Islet of Langerhans (tissue), 1 donor: ENCODE measurements at regions not wholly inside any gene's neighbourhood (a gene's known extent, or its start where the extent isn't known, plus 50 kb on each side); places are given as distances from the start of the nearest gene placed in this dataset.

Experiments used
- FAIRE-seq: peaks from one replicate; lab custom pipeline; 2011; peaks lifted over from hg19 to GRCh38; lab: Jason Lieb, UNC

DNA sequence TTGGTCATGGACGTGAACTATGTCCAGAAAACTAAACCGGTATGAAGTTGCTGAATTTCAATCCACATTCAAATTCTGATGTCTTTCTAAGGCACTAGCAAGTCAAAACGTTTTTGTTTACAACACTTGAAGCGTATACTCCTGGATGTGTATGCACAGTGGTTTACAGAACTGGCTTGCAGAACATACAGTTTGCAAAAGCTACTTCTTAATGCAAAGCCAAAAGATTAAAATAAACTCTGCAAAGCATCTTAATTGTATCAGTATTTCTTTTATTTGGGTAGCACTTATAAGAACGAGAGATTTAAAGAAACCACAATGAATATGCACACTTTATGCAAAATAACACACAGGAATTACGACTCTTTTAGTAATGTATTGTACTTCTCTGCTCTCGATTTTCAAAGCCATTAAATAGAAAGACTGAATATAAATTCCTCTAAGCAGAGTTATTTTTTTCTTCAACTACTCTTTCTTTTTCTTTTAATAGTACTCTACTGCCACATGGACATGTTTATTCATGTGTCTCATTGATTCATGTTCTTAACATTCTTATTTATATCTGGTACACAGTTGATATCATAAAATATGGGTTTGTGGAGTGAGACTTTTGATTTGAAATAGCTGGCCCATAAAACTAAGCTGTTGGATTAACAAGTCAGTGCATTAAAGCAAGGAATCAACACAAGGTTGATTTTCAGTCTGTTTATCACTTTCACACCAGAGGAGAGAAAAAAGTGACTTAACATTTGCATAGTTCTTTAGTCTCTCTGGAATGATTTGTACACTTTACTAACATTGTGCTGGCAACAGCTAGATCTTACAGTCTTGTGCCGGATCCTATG, 189.4 kb upstream of the STEAP4 start:
- FAIRE-seq, result no peak

DNA sequence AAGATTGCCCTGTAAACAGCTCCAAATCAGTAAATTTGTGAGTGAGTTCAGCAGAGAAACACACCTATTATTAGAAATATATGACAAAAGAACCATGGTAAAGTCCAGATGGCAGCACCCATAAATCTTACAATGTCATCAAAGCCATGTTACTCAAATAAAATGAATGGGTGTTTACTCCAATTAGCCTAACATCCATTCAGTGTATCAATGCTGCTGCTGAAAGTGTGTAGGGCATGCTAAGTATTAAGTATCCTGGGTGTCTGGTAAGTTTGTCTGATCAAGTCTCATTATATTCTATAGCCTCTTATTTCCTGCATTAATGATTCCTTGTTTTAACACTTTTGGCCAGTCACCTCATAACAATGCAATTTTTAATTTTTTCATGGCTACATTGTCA, 185.5 kb upstream of the STEAP4 start:
- FAIRE-seq, result no peak

DNA sequence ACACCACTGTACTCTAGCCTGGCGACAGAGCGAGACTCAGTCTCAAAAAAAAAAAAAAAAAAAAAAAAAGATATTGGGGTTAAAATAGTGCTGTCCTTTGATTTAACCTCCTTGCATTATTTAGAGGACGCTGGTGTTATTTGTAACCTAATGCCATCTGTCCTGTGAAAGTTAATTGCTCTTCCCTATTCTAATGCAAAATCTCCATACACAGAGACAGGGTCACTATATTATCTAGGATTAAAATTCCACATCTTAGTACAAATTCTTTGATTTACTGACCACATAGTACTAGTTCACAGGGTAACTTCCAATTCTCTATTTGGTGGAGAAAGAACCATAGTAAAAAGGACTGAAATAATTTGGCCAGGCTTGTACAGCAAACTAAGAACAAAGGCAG, 184.2 kb upstream of the STEAP4 start:
- FAIRE-seq, result no peak

DNA sequence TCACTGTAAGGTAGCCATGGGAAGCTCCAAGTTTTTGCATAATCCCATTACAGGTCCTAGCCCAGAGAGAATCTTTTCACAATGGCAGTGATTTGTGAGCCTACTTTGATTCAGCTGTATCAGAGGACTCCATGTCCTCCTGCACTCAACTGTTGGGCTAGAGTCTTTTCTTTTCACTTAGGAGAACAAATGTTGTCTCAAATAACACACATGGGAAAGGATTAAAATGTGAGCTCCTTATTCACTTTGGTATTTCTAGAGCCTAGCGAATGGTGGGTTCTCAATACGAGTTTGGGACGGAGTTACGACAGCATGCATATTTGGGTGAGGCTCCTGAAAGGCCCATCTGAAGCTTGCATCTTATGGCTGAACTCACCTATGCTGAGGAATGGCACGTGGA, 183.5 kb upstream of the STEAP4 start:
- FAIRE-seq, result no peak

DNA sequence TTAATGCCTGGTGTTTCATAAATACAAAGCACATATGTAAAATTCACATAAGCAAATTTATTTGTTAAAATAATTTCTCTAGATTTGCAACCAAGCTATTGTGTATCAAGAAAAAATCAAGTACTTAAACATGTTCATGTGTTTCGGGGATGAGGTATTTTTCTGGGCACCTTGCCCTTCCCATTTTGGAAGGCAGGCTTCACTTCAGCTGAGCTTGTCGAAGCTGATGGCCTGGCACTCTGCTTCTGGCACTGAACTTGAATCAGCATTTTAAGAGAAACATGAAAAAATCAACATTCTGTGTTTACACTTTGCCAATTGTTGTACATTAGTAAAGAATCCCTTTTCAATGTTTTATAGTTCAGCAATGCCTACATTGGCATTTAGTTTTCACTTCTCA, 179.1 kb upstream of the STEAP4 start:
- FAIRE-seq, result no peak

DNA sequence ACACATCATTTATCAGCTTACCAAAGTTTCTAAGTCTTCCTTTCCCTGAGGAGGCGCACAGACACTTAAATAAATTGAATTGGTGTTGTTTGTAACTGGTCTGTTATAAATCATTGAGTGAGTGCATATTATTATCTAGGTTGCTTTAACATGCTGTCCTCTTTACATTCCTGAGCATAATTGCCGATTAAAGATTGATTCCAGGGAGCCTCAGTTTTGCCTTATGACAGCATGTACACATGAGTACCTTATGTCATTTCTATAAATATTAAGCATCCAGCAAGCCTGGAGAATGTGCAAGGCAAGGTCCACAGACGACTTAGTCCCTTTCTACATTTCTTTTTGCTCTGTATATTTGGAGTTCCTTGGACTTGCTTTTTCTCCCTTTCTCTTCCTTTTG, 177.9 kb upstream of the STEAP4 start:
- FAIRE-seq, result no peak

DNA sequence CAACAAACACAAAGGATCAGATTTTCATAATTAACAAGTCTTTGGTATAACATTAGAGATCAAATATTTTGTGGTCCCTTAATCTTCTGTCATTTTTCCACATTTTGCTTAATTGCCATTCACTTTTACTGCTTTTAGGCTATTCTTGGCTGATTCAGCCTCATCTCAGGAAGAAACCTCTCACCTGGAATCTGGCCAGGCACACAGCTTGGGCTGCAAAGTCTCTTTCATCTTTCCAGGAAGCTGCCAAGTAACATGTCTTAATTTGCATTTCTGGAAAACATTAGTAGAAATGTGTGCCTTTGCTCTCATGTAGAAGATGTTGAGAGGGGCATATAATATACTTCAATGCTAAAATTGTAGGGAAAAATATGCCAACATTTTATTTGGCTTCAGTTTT, 174.2 kb upstream of the STEAP4 start:
- FAIRE-seq, result no peak

DNA sequence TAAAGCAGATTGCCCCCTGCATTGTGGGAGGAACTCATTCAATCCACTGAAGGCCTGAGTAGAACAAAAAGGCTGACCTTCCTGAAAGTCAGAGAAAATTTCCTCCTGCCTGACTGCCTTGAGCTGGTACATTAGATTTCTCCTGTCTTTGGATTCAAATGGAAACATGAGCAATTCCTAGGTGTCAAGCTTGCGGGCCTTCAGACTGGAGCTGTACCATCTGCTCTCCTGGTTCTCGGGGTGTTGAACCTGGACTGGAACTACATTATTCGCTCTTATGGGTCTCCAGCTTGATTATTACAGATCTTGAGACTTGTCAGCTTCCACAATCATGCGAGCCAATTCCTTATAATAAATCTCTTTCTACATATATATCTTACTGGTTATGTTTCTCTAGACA, 173.6 kb upstream of the STEAP4 start:
- no peak for FAIRE-seq

DNA sequence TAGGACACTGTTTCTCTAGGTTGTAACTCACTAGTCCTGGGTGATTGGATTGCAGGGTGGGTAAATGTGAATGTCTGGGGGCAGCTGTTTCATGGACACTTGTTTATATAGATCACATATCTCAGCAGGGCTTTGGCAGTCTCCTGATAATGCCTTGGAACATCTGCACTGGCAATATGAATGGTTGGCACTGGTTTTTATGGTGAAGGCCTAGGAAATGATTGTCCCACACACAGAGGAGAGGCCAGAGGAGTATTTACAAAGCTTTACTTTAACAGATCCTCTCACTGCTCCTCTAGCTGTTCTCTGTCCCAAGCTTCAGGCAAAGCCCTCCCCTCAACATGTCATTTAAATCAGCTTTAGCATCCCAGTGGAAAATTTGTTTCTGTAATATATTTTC, 171.3 kb upstream of the STEAP4 start:
- FAIRE-seq, result no peak

DNA sequence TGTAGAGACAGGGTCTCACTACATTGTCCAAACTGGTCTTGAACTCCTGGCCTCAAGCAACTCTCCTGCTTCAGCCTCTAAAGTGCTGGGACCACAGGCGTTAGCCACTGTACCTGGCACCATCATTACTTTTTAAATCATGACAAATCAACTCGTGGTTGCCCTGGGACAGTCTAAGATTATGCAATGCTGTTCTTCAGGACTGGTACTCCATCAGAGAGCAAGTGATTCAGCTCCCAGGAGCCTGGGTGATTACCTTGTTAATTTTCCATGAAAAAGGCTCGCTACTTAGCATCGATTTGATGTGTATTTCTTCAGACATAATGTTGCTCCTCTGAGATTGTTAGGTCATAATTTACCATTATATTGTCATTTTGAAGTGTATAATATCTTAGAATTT, 158.9 kb upstream of the STEAP4 start:
- FAIRE-seq, result no peak

DNA sequence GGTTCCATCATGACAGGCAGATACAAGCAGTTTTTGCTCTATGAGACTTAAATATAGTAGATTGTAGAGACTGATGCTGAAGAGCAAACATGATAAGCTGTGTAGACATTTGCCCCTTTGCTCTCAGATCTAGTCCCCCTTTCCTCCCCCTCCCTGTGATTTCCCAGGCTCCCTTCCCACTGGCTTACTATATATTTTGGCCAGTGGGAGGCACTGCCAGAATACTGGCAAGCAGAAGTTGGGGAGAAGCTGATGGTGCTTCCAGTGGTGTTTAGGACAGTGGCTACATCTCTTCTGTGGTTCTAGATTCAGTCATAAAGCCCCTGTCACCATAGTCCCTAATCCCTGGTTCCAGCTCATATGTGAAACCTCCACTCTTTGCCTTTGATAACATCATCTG, 156.1 kb upstream of the STEAP4 start:
- no peak for FAIRE-seq

DNA sequence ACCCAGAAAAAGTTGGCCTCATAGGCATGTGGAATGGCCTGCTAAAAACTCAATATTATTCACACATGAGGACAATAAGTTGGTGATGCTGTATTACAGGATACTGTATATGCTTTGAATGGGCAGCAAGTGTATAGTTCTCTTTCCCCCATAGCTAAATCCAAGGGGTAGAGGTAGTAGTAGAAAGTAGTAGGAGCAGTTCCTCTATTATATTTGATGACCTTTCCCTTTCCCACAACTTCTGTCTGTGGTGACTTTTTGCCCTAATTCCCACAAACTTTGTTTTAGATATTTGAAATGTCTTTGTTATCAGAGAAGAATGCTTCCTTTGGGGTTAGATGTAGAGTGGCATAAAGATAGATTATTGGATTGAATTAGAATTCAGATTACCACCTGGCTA, 154.0 kb upstream of the STEAP4 start:
- FAIRE-seq, result no peak

DNA sequence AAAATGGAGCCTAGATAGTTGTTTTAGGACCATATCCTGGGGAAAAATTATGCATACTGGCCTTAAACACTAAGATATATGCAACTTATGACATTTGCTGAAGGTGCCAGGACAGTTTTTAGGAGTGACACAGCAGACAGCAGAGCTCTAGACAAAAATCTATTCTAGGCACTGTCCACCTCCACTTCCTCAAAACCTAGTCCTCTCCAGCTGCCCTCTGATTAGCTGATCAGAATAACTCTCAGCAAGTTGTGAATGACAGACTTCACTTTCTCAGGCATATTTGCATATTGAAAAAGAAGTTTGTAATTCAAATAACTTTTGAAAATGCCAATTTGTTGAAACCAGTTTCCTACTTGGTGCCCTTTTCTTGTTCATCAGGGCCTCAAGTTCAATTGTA, 152.3 kb upstream of the STEAP4 start:
- no peak for FAIRE-seq

DNA sequence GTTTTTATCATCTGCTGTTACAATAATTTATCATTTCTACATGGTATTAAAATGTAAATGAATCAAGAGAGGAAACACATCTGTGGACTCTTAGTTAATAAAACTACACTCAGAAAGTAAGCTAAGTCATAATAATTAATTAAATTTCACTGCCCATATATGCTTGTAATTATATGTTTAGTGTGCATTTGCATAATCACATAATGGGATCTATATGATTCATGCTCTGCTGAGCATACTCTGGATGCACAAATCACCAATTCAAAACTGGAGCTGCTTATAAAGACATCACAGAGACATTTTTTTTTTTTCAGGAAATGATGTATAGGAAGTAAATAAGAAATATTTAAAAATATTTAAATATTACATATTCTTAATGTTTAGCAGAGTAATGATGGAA, 151.6 kb upstream of the STEAP4 start:
- no peak for FAIRE-seq

DNA sequence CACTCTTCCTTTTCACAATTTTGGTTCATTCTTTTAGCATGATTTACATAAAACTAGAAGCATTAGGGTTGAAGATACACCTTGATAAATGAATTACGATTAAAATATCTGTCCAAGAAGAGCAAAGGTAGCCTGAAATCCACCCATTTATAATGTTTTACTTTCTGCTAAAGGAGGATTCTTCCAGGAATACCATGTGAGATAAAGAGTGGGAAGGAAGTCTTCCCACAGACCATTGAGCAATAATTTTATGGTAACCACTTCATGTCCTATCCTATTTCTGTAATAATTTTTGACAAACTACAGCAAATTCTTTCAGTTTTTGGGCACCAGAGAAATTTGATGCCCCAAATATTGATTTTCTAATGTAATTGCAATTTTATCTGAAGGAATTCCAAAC, 150.6 kb upstream of the STEAP4 start:
- FAIRE-seq, result no peak

DNA sequence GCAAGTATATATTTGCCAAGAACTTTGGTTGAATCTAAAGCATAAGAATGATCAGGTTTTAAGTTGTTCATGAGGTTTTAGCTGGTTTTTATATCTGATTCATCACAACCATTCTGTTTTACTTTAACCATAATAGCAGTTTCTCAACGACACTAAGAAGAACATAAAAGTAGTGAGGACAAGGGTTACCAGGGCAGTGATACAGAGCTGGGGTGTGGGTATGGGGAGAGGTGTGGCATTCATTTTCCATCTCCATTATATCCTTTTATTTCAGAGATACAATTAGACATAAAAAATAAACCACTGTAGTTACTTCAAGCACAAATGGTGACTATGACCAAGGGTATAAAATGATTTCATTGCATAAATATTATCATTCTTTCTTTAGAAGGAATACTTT, 149.8 kb upstream of the STEAP4 start:
- no peak for FAIRE-seq

DNA sequence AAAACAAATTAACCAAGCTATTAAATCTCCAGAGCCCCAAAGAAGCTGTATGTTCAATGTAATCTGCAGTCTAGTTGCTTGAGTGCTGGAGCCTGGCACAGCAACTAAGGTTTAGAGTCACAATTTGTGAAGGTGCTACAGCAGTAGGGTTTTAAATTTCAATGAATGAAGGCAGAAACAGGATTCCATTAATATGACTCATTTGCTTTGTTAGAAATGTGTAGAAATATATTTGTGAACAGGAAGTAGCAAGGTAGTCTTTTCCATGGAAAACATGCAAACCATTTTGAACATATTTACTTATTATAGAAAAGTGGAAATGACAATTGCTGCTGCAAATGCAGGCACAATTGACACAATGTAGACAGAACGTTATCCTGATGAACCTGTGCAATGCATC, 149.0 kb upstream of the STEAP4 start:
- no peak for FAIRE-seq

DNA sequence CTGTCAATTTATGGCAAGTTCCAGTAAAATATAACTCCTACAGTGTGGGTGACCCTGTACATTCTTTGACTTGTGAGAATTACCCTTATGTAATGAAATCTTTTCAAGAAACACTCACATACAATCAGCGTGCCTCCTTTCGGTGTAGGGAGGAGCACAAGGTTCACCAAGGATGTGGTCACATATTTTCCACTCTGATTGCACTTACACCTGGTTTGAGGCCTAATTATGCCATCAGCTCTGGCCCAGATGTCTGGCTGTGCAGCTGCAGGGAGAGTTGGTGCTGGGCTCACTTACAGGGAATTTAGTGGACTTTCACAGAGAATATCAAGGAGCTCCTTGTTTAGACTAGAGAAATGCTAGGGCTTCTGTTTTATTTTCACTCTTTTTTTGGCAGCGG, 146.0 kb upstream of the STEAP4 start:
- FAIRE-seq, result no peak

DNA sequence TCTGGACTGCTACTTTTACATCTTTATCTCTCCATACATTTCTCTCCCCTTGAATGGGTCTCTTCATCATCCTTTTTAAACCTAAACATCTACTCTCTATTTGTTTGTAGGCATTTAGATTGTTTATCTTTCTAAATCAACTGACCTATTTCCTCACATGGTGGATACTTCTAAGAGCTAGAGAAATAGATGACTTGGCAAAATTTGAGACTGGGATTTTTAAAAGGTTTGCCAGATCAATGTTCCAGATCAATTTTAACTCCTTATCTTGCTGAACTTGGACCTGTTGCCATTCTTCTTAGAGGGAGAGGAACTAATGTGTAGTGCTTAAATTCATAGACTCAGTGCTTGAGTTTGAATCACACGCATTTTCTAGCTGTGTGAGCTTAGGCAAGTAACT, 144.2 kb upstream of the STEAP4 start:
- FAIRE-seq, result no peak

DNA sequence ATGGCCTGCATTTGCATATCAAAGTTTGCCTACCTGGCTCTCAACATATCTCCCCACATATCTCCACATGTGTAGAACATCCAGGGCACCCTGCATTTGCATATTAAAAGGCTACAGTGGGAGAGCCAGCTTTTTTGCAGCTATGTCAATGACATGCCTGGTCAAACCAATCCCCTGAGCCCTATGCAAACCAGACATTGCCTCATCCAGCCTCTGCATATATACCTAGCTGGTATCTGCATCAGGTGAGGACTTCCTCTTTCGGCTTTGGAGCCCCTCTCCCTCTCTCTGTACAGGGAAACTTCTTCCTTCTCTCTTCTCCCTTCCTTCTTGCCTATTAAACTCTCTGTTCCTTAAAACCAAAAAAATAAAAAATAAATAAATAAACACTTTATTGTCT, 142.7 kb upstream of the STEAP4 start:
- FAIRE-seq, result no peak

DNA sequence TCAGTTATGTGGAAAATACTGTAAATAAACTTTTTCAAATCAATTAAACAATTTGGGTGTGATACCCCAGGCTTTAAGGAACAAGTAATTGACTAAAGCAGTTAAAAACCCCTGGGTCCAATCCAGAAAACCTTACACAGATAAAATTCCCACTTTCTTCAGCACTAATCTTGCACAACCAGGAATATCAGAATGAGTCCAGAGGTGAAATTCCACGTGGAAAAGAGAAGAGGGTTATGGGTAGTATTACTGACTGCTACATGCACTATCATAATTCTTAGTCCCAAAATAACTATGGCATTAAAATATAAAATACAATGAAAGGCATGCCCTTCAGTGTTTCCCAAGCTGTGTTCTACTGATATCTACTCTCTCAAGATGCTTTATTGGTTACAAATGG, 135.7 kb upstream of the STEAP4 start:
- FAIRE-seq, result no peak

DNA sequence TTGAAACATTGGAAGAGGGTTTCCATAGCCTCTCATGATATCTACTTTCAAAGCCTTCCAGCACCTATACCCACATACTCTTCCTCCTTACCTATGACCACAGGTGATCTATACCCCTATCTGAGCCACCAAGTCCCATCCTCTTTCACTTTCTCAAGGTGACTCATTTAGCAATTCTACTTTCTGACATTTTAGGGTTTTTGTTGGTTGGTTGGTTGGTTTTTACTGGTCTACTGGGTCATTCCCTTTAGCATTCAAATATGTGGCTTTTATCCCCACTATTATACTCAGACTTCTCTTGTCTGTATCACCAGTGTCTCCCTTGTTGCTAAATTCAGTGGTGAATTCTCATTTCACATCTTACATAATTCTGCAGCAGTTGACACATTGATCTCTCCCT, 130.4 kb upstream of the STEAP4 start:
- FAIRE-seq, result no peak

DNA sequence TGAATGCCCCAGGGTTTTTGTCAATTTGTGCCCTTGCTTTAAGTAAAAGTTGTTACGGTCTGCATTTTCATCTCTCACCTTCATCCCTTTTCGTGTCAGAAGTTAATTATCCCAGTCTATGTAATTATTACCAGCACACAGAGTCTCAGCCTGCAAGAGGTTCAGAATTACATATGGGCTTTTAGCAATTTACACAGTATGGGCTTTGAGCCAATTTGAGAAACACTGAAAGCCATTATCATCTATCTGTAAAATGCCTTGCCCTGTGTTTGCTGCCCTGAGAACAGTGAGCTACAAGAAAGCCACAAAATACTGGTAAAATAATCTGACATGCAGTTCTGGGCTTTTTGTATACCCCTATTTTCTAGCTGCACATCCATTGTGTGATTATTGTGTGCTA, 125.6 kb upstream of the STEAP4 start:
- no peak for FAIRE-seq

DNA sequence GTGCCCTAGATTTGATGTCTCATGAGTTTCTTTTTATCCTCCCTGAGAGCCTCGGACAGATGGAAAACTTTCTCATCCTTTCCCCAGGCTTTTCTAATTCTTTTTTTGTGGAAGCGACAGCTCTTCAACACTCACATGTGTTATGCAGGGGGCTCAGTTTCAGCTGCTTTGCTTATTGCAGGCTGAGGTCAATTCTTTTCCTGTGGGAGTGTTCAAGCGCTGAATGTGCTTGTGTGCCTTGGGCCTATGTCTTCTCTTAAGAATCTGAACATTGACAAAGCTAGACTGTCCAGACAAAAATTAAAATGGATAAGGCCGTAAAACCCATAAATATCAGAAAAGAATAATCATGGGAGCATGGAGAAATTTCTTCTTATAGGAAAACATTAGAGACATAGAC, 125.2 kb upstream of the STEAP4 start:
- no peak for FAIRE-seq

DNA sequence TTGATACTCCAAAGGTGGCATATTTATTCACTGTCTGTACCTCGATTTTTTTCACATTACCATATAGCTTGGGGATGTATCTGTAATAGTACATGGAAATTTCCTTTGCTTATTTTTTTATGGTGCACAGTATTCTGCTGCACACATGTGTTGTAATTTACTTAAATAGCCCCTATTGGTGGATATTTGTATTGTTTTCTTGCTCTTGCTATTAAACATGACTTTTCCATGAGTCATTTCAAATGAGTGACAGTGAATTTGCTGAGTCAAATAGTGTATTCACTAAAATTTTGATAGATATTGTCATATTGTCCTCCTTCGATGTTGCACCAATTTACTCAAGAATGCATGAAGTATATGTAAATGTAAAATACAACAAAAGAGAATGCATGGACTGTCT, 122.7 kb upstream of the STEAP4 start:
- FAIRE-seq, result no peak
